ENCODE measurements at regions not wholly inside any gene's neighbourhood (a gene's known extent, or its start where the extent isn't known, plus 50 kb on each side); places are given as distances from the start of the nearest gene placed in this dataset.
"Not testable (repeated sequence)": the region's sequence is repeated elsewhere in the genome, so short reads cannot be mapped to it uniquely, and the experiment has no call there.

DNA sequence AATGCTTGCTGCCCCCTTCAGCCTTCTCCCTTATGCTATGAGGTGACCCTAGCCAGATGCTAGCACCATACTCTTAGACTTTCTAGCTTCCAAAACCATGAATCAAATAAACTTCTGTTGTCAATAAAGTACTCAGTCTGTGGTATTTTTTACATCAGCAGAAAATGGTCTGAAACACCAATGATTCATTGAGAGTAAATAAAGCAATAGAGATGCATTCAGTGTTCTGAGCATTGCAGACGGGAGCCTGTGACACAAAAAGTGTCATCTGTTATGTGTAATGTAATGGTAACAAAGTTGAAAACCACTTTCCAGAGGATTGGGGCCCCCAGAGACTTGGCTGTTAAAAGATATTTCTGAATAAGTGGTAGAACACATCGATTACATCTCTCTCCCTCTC, 758.0 kb upstream of the NRXN1 start:
- 67% methylated on average over 1 of the region's 2 CpGs for WGBS (ENCODE audit: insufficient coverage)
- Histone ChIP-seq H3K27ac (ENCODE audit: low read depth, low read length) (no peak overlapping the region), H3K4me1 (ENCODE audit: control insufficient read depth, insufficient read depth, low read length) (no peaks in the 10 kb centered on the region), H3K4me3 (ENCODE audit: low read depth, low read length) (no peak overlapping the region), H3K9me3 (ENCODE audit: control insufficient read depth, insufficient read depth, low read length) (no peaks in the 10 kb centered on the region), H3K36me3 (ENCODE audit: control insufficient read depth, insufficient read depth, low read length) (no peaks in the 10 kb centered on the region), H3K27me3 (ENCODE audit: control insufficient read depth, insufficient read depth, low read length) (no peaks in the 10 kb centered on the region)
- DNase-seq (ENCODE audit: low read depth in 4 of 6, low spot score in 6 of 6) = no peak

DNA sequence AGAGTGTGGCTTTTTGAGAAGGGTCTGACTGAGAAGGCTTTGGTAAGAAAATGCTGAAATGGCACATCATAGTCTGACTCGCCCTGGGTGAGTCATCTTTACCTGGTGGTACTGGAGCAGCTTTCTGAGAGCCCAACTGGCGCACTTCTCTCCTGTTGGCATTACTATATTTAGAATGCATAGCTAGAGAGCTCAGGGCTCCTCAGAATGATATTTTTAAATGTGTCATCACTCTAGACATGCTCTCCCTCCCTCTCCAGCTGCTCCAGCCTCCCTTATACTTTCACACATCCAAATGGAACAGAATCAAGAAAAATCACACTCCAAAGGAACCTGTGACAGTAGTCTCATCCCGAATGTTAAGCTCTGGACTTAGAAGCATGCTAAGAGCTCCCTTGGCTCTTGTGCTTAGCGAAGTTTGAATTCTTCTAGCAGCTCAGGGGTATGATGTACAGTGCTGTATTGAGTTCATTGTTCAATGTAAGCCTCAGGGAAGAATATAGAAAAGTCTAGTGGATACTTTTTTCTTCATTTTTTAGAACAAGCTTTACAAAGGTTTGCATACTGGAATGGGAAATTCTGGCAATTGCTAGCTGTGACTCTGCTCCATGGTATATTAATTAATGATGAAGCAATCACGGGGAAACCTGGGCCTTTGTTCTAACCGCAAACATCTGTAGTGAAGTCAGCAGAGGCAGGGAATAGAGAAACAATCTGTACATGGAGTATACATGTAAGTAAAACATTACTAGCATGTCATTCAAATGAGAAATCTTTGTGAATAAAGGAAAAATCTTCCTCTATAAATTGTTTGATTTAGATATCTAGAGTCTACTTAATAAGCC, 751.2 kb upstream of the NRXN1 start:
- Histone ChIP-seq H3K27ac (ENCODE audit: low read depth, low read length) (no peak overlapping the region), H3K4me3 (ENCODE audit: low read depth, low read length) (no peak overlapping the region), H3K4me1 (ENCODE audit: control insufficient read depth, insufficient read depth, low read length) (no peaks in the 10 kb centered on the region), H3K9me3 (ENCODE audit: control insufficient read depth, insufficient read depth, low read length) (no peaks in the 10 kb centered on the region), H3K27me3 (ENCODE audit: control insufficient read depth, insufficient read depth, low read length) (no peaks in the 10 kb centered on the region), H3K36me3 (ENCODE audit: control insufficient read depth, insufficient read depth, low read length) (no peaks in the 10 kb centered on the region)
- 40% methylated on average over 2 of the region's 6 CpGs for WGBS (ENCODE audit: insufficient coverage)
- DNase-seq (ENCODE audit: low read depth in 4 of 6, low spot score in 6 of 6) = peak in 2 of 6 donors; percentile 56 to 66

DNA sequence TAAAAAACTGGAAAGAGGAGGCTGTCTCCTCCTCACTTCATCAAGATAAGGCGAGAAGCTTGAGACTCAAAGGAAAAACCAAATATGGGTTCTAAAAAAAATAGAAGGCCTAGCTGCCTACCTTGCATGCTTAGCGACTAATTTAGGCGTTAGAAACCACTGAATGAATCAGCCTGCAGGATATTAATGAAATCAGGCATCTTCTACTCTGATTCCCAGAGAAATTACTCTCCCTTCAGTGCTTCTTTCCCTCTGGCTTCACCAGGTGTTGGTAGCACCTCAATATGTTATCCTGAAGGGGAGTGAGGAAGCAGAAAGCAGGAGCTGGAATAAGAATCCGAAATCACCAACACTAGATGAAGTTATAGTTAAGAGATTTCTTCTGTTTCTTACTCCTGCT, 749.8 kb upstream of the NRXN1 start:
- Histone ChIP-seq H3K27ac (ENCODE audit: low read depth, low read length) (no peak overlapping the region), H3K27me3 (ENCODE audit: control insufficient read depth, insufficient read depth, low read length) (no peaks in the 10 kb centered on the region), H3K36me3 (ENCODE audit: control insufficient read depth, insufficient read depth, low read length) (no peaks in the 10 kb centered on the region), H3K4me1 (ENCODE audit: control insufficient read depth, insufficient read depth, low read length) (no peaks in the 10 kb centered on the region), H3K4me3 (ENCODE audit: low read depth, low read length) (no peak overlapping the region), H3K9me3 (ENCODE audit: control insufficient read depth, insufficient read depth, low read length) (no peaks in the 10 kb centered on the region)
- no peak for DNase-seq (ENCODE audit: low read depth in 4 of 6, low spot score in 6 of 6)
- 76% methylated on average over 2 of the region's 4 CpGs for WGBS (ENCODE audit: insufficient coverage)

DNA sequence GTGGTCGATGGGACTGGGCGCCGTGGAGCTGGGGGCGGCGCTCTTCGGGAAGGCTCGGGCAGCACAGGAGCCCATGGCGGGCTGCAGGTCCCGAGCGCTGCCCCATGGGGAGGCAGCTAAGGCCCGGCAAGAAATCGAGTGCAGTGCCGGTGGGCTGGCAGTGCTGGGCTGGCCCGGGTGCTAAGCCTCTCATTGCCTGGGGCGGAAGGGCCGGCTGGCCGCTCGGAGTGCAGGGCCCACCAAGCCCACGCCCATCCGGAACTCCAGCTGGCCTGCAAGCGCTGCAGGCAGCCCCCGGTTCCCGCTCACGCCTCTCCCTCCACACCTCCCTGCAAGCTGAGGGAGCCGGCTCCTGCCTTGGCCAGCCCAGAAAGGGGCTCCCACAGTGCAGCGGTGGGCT, 748.4 kb upstream of the NRXN1 start:
- DNase-seq (ENCODE audit: low read depth in 4 of 6, low spot score in 6 of 6) = no peak
- Histone ChIP-seq H3K4me3 (ENCODE audit: low read depth, low read length) (no peak overlapping the region), H3K36me3 (ENCODE audit: control insufficient read depth, insufficient read depth, low read length) (no peaks in the 10 kb centered on the region), H3K27ac (ENCODE audit: low read depth, low read length) (no peak overlapping the region), H3K4me1 (ENCODE audit: control insufficient read depth, insufficient read depth, low read length) (no peaks in the 10 kb centered on the region), H3K27me3 (ENCODE audit: control insufficient read depth, insufficient read depth, low read length) (no peaks in the 10 kb centered on the region), H3K9me3 (ENCODE audit: control insufficient read depth, insufficient read depth, low read length) (no peaks in the 10 kb centered on the region)
- 96% methylated on average over 21 of the region's 26 CpGs for WGBS (ENCODE audit: insufficient coverage)

DNA sequence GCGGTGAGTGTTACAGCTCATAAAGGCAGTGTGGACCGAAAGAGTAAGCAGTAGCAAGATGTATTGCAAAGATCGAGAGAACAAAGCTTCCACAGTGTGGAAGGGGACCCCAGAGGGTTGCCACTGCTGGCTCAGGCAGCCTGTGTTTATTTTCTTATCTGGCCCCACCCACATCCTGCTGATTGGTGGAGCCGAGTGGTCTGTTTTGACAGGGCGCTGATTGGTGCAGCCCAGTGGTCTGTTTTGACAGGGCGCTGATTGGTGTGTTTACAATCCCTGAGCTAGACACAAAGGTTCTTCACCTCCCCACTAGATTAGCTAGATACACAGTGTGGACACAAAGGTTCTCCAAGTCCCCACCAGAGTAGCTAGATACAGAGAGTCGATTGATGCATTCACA, 747.8 kb upstream of the NRXN1 start:
- not testable (repeated sequence) for H3K4me3 ChIP-seq (ENCODE audit: low read depth, low read length); H3K4me1 ChIP-seq (ENCODE audit: control insufficient read depth, insufficient read depth, low read length); H3K27ac ChIP-seq (ENCODE audit: low read depth, low read length); H3K27me3 ChIP-seq (ENCODE audit: control insufficient read depth, insufficient read depth, low read length); H3K9me3 ChIP-seq (ENCODE audit: control insufficient read depth, insufficient read depth, low read length); H3K36me3 ChIP-seq (ENCODE audit: control insufficient read depth, insufficient read depth, low read length); DNase-seq (ENCODE audit: low read depth in 4 of 6, low spot score in 6 of 6)
- WGBS (ENCODE audit: insufficient coverage) = 100% methylated on average over 4 of the region's 7 CpGs

DNA sequence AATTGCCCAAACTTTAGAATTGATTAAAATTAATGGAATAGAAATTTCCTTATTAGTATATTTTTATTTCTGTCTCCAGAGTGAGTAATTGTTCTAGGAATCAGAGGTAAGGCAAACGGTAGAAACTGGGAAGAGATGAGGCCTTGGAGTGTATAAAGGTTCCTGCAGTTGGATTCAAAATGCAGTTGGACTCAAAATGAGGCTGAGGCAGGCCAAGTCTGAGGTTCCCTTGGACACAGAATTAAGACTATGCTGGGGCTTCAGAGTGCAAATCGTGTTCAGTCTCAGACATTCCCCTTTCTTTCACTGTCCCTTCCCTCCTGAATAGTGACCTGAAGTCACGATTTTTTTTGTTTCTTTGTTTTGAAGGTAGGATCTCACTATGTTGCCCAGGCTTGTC, 746.9 kb upstream of the NRXN1 start:
- 95% methylated on average over 3 of the region's 3 CpGs for WGBS (ENCODE audit: insufficient coverage)
- Histone ChIP-seq H3K4me3 (ENCODE audit: low read depth, low read length) (no peak overlapping the region), H3K4me1 (ENCODE audit: control insufficient read depth, insufficient read depth, low read length) (no peaks in the 10 kb centered on the region), H3K9me3 (ENCODE audit: control insufficient read depth, insufficient read depth, low read length) (no peaks in the 10 kb centered on the region), H3K36me3 (ENCODE audit: control insufficient read depth, insufficient read depth, low read length) (no peaks in the 10 kb centered on the region), H3K27ac (ENCODE audit: low read depth, low read length) (no peak overlapping the region), H3K27me3 (ENCODE audit: control insufficient read depth, insufficient read depth, low read length) (no peaks in the 10 kb centered on the region)
- no peak for DNase-seq (ENCODE audit: low read depth in 4 of 6, low spot score in 6 of 6)

DNA sequence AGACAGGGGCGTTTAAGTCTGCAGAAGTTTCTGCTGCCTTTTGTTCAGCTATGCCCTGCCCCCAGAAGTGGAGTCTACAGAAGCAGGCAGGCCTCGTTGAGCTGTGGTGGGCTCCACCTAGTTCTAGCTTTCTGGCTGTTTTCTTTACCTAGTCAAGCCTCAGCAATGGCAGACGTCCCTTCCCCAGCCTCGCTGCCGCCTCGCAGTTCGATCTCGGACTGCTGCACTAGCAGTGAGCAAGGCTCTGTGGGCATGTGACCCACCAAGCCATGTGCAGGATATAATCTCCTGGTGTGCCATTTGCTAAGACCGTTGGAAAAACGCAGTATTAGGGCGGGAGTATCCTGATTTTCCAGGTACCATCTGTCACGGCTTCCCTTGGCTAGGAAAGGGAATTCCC, 742.7 kb upstream of the NRXN1 start:
- not testable (repeated sequence) for H3K4me3 ChIP-seq (ENCODE audit: low read depth, low read length); H3K4me1 ChIP-seq (ENCODE audit: control insufficient read depth, insufficient read depth, low read length); H3K36me3 ChIP-seq (ENCODE audit: control insufficient read depth, insufficient read depth, low read length); H3K9me3 ChIP-seq (ENCODE audit: control insufficient read depth, insufficient read depth, low read length); DNase-seq (ENCODE audit: low read depth in 4 of 6, low spot score in 6 of 6); H3K27ac ChIP-seq (ENCODE audit: low read depth, low read length); H3K27me3 ChIP-seq (ENCODE audit: control insufficient read depth, insufficient read depth, low read length)
- 96% methylated on average over 12 of the region's 12 CpGs for WGBS (ENCODE audit: insufficient coverage)

DNA sequence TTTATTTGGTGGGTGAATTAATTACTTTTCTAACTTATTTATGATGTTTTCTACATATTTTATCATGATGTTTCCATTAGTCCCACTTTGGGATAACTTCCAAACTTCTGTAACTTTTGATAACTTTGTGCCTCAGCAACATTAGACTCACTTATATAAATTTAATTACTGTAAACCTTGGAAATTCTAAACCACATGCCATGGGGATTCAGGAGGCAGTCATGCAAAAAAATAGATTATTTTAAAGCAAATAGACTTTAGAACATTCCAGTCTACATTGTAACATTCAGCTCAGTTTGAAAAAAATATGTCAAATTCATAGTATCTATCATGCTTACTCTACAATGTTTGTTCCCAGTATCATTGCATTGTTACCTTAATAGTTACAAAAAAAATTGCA, 728.5 kb upstream of the NRXN1 start:
- Histone ChIP-seq H3K9me3 (ENCODE audit: control insufficient read depth, insufficient read depth, low read length) (no peaks in the 10 kb centered on the region), H3K36me3 (ENCODE audit: control insufficient read depth, insufficient read depth, low read length) (no peaks in the 10 kb centered on the region), H3K4me3 (ENCODE audit: low read depth, low read length) (no peak overlapping the region), H3K27ac (ENCODE audit: low read depth, low read length) (no peak overlapping the region), H3K4me1 (ENCODE audit: control insufficient read depth, insufficient read depth, low read length) (no peaks in the 10 kb centered on the region), H3K27me3 (ENCODE audit: control insufficient read depth, insufficient read depth, low read length) (no peaks in the 10 kb centered on the region)
- DNase-seq (ENCODE audit: low read depth in 4 of 6, low spot score in 6 of 6) = no peak

DNA sequence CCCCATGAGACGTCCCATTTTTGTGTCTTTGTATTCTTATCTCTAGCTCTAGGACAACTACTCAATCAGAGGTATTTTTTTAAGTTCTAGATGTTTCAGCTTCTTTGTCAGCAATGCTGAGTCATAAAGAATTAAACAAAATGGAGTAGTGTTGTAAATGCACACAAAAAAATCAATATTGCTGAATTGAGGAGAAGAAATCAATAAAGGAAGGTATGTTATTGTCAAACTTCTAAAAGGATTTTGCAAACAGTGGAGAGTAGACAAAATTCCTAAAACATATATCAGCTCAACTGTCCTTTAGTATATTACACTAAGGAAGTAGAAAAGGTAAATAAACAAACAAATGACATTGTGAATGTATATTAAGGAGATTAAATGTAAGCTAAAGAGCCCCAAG, 726.1 kb upstream of the NRXN1 start:
- H3K4me1 ChIP-seq (ENCODE audit: control insufficient read depth, insufficient read depth, low read length) = no peaks in the 10 kb centered on the region
- WGBS (ENCODE audit: insufficient coverage) = no CpG with 5 or more reads among the region's 1 CpG
- H3K27ac ChIP-seq (ENCODE audit: low read depth, low read length) = no peak overlapping the region
- H3K4me3 ChIP-seq (ENCODE audit: low read depth, low read length) = no peak overlapping the region
- H3K36me3 ChIP-seq (ENCODE audit: control insufficient read depth, insufficient read depth, low read length) = no peaks in the 10 kb centered on the region
- H3K9me3 ChIP-seq (ENCODE audit: control insufficient read depth, insufficient read depth, low read length) = no peaks in the 10 kb centered on the region
- no peaks in the 10 kb centered on the region for H3K27me3 ChIP-seq (ENCODE audit: control insufficient read depth, insufficient read depth, low read length)
- DNase-seq (ENCODE audit: low read depth in 4 of 6, low spot score in 6 of 6) = no peak

DNA sequence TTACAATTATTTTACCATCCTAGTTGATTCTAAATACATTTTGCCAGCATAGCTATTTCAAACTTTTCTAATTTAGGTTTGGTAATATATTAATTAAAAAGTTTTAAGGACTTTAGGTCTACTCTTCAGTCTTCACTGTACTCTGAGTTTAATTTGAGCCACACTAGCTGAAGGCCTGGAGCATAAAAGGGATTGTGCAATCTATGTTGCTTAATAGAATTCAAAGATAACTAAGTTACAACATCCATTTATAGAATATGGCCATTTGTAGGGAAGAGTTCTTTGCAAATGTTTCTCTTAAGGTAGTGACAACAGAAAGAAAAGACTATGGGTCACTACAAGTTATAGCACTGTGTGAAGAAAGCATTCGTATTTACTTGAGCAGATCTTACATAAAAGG, 702.2 kb upstream of the NRXN1 start:
- Histone ChIP-seq H3K9me3 (ENCODE audit: control insufficient read depth, insufficient read depth, low read length) (no peaks in the 10 kb centered on the region), H3K36me3 (ENCODE audit: control insufficient read depth, insufficient read depth, low read length) (no peaks in the 10 kb centered on the region), H3K27me3 (ENCODE audit: control insufficient read depth, insufficient read depth, low read length) (no peaks in the 10 kb centered on the region), H3K4me1 (ENCODE audit: control insufficient read depth, insufficient read depth, low read length) (no peaks in the 10 kb centered on the region), H3K4me3 (ENCODE audit: low read depth, low read length) (no peak overlapping the region), H3K27ac (ENCODE audit: low read depth, low read length) (no peak overlapping the region)
- no peak for DNase-seq (ENCODE audit: low read depth in 4 of 6, low spot score in 6 of 6)
- 100% methylated on average over 1 of the region's 1 CpG for WGBS (ENCODE audit: insufficient coverage)
